Keratinocyte (primary cell): ENCODE measurements at regions not wholly inside any gene's neighbourhood (a gene's known extent, or its start where the extent isn't known, plus 50 kb on each side); places are given as distances from the start of the nearest gene placed in this dataset.

Source experiments
- DNase-seq: peaks from one replicate; pipeline ENCODE4 v3.0.0-alpha.2; 2011; ENCODE audit warnings: low read depth, missing footprints, low spot score
- FAIRE-seq: peaks from 2 replicates; lab custom pipeline; 2011; peaks lifted over from hg19 to GRCh38; lab: Jason Lieb, UNC
- H2AFZ ChIP-seq: 2 replicates; pipeline ENCODE4 v1.6.0; 2012; ENCODE audit warnings: low read length, control low read depth, inconsistent platforms; ENCODE audit not compliant: control insufficient read depth
- H3K27ac ChIP-seq: 2 replicates; pipeline ENCODE4 v1.5.1; 2011; ENCODE audit warnings: low read length; ENCODE audit not compliant: control insufficient read depth, insufficient read depth
- H3K27me3 ChIP-seq: 3 replicates; pipeline ENCODE4 v1.6.0; 2011; ENCODE audit warnings: low read length; ENCODE audit not compliant: control insufficient read depth, insufficient read depth; ENCODE audit errors: extremely low read depth
- H3K36me3 ChIP-seq, 2 experiments: 2 replicates in 1 of 2; 3 replicates in 1 of 2; pipeline ENCODE4 v1.5.1; 2011; ENCODE audit warnings: low read length in 2 of 2, mild to moderate bottlenecking in 1 of 2; ENCODE audit not compliant: control insufficient read depth in 2 of 2, insufficient read depth in 2 of 2; ENCODE audit errors: extremely low read depth in 1 of 2
- H3K4me1 ChIP-seq: 3 replicates; pipeline ENCODE4 v1.5.1; 2011; ENCODE audit warnings: low read length; ENCODE audit not compliant: control insufficient read depth, insufficient read depth; ENCODE audit errors: extremely low read depth
- H3K4me2 ChIP-seq: 3 replicates; pipeline ENCODE4 v1.6.0; 2011; ENCODE audit warnings: low read depth, low read length; ENCODE audit not compliant: control insufficient read depth, insufficient read depth; ENCODE audit errors: extremely low read depth
- H3K4me3 ChIP-seq, 3 experiments: fragments of 200-600 bp in 1 of 3; sonication (generic) in 1 of 3; 2 replicates in 2 of 3; 3 replicates in 1 of 3; pipeline ENCODE4 v1.5.1; 2011 to 2016; ENCODE audit warnings: low read length in 3 of 3, mild to moderate bottlenecking in 3 of 3, control low read depth in 2 of 3, inconsistent platforms in 1 of 3, low read depth in 1 of 3, mixed read lengths in 1 of 3, mixed run types in 1 of 3, moderate library complexity in 1 of 3; ENCODE audit not compliant: control insufficient read depth in 2 of 3, insufficient read depth in 2 of 3; ENCODE audit errors: extremely low read depth in 1 of 3
- H3K79me2 ChIP-seq: 2 replicates; pipeline ENCODE4 v1.6.0; 2012; ENCODE audit warnings: low read length; ENCODE audit not compliant: control insufficient read depth, insufficient read depth
- H3K9ac ChIP-seq: 3 replicates; pipeline ENCODE4 v1.6.0; 2011; ENCODE audit warnings: low read length; ENCODE audit not compliant: control insufficient read depth, insufficient read depth; ENCODE audit errors: extremely low read depth
- H3K9me1 ChIP-seq: 3 replicates; pipeline ENCODE4 v1.6.0; 2011; ENCODE audit warnings: low read length; ENCODE audit not compliant: control insufficient read depth, insufficient read depth; ENCODE audit errors: extremely low read depth
- H3K9me3 ChIP-seq: 2 replicates; pipeline ENCODE4 v1.5.1; 2012; ENCODE audit warnings: low read depth, low read length; ENCODE audit not compliant: control insufficient read depth
- H4K20me1 ChIP-seq: 3 replicates; pipeline ENCODE4 v1.6.0; 2011; ENCODE audit warnings: low read length; ENCODE audit not compliant: control insufficient read depth, insufficient read depth; ENCODE audit errors: extremely low read depth
- EZH2 ChIP-seq: IDR thresholded peaks from one replicate; pipeline ENCODE4 v1.6.1; 2012; ENCODE audit warnings: inconsistent platforms, mild to moderate bottlenecking, low read length, moderate library complexity
- dilution Hi-C: fragments of 300-500 bp; cut with MboI; formaldehyde crosslinking; loops from one replicate; pipeline ENCODE4 v1.7.0; 2020; ENCODE audit warnings: low sequenced_read_pairs; ENCODE audit not compliant: extremely low pct_ligation_motif_present
- TF ChIP-seq, protein P1 (sequence below), 3 experiments: IDR thresholded peaks in 1 of 3; conservative IDR thresholded peaks in 1 of 3; optimal IDR thresholded peaks in 1 of 3; 2 replicates in 2 of 3; 3 replicates in 1 of 3; pipeline versions ENCODE3 to v1.5.1; 2011; ENCODE audit warnings: low read length in 3 of 3, mild to moderate bottlenecking in 3 of 3, moderate library complexity in 2 of 3, control low read depth in 1 of 3, inconsistent platforms in 1 of 3; ENCODE audit not compliant: insufficient read depth in 2 of 3; ENCODE audit errors: extremely low read depth in 1 of 3

DNA sequence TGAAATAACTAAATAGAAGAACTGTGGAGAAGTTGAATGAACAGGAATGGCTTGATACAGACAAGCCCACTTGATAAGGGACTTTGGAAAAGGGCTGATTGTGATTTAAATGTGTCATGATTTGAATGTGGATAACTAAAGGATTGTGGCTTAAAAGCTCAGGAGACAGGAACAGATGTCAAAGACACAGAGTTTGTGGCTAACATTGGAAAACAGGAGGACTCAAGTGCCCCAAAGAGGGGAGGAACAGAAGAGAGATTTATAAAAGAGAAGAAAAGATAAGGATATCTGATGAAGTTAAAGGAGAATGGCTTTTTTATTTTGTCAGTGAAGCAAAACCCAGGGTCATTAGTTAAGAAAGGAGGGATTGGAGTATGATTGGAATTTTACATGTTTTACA lies 124.2 kb upstream of the TRPM3 start:
- no peaks in the 10 kb centered on the region for H3K36me3 ChIP-seq
- DNase-seq (no peak), FAIRE-seq (no peak)
- H3K9ac ChIP-seq = no peak overlapping the region
- dilution Hi-C loops = no loop called here
- no peak overlapping the region for H3K4me2 ChIP-seq
- H3K4me1 ChIP-seq = no peaks in the 10 kb centered on the region
- H2AFZ ChIP-seq = no peak overlapping the region
- no peaks in the 10 kb centered on the region for H3K79me2 ChIP-seq
- no peak overlapping the region for H3K27ac ChIP-seq
- no peaks in the 10 kb centered on the region for H4K20me1 ChIP-seq
- H3K4me3 ChIP-seq = no peak overlapping the region
- no peaks in the 10 kb centered on the region for H3K9me1 ChIP-seq
- no peak for TF ChIP-seq EZH2
- TF ChIP-seq, protein P1, sequence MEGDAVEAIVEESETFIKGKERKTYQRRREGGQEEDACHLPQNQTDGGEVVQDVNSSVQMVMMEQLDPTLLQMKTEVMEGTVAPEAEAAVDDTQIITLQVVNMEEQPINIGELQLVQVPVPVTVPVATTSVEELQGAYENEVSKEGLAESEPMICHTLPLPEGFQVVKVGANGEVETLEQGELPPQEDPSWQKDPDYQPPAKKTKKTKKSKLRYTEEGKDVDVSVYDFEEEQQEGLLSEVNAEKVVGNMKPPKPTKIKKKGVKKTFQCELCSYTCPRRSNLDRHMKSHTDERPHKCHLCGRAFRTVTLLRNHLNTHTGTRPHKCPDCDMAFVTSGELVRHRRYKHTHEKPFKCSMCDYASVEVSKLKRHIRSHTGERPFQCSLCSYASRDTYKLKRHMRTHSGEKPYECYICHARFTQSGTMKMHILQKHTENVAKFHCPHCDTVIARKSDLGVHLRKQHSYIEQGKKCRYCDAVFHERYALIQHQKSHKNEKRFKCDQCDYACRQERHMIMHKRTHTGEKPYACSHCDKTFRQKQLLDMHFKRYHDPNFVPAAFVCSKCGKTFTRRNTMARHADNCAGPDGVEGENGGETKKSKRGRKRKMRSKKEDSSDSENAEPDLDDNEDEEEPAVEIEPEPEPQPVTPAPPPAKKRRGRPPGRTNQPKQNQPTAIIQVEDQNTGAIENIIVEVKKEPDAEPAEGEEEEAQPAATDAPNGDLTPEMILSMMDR (optimal IDR thresholded peaks at IDR 0.05 in 1 of 3, IDR thresholded peaks at IDR 0.05 in 1 of 3, conservative IDR thresholded peaks at IDR 0.05 in 1 of 3; ENCODE audit: extremely low read depth in 1 of 3, insufficient read depth in 2 of 3, low read length in 3 of 3) = no peak
- no peaks in the 10 kb centered on the region for H3K27me3 ChIP-seq
- no peaks in the 10 kb centered on the region for H3K9me3 ChIP-seq

DNA sequence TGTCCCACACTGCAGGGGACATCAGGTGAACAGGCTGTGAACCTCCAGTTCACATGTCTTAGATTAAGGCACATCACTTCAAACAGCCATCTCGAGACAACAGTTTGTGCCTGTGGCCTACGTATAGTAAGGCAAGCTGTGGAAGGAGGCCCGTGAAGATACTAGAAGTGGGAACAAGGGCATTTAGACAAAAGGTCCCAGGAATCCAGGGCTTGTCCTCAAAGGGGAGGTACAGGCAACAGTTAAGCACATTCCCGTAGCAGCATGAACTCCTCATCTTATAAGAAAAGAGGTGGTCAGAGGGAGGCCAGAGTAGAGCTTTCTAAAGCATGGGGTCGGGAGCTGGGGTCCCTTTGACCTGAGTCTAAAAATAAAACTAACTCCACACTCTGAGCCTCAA lies 122.5 kb upstream of the TRPM3 start:
- Histone ChIP-seq H3K27me3 (no peaks in the 10 kb centered on the region), H3K4me3 (no peak overlapping the region), H3K9me1 (no peaks in the 10 kb centered on the region), H3K9me3 (no peaks in the 10 kb centered on the region), H3K79me2 (no peaks in the 10 kb centered on the region), H4K20me1 (no peaks in the 10 kb centered on the region), H3K27ac (no peak overlapping the region), H3K36me3 (no peaks in the 10 kb centered on the region), H3K9ac (no peak overlapping the region), H3K4me2 (no peak overlapping the region), H2AFZ (no peak overlapping the region), H3K4me1 (no peaks in the 10 kb centered on the region)
- no peak for FAIRE-seq
- dilution Hi-C loops = no loop called here
- DNase-seq = no peak
- TF ChIP-seq EZH2 = no peak
- TF ChIP-seq, protein P1 (optimal IDR thresholded peaks at IDR 0.05 in 1 of 3, IDR thresholded peaks at IDR 0.05 in 1 of 3, conservative IDR thresholded peaks at IDR 0.05 in 1 of 3; ENCODE audit: extremely low read depth in 1 of 3, insufficient read depth in 2 of 3, low read length in 3 of 3) = no peak
